ENCODE measurements at regions not wholly inside any gene's neighbourhood (a gene's known extent, or its start where the extent isn't known, plus 50 kb on each side); places are given as distances from the start of the nearest gene placed in this dataset.

GRCh38 chr9:89260525-89260924, 50.5 kb upstream of the CKS2 start:
- no peak overlapping the region for H3K4me3 ChIP-seq (ENCODE audit: control insufficient read depth, low read depth, low read length)
- DNase-seq (ENCODE audit: low read depth): no peak
- no peak for TF ChIP-seq CTCF (conservative IDR thresholded peaks at IDR 0.05; ENCODE audit: control insufficient read depth, insufficient read depth, low read depth, low read length)
